ENCODE measurements at regions not wholly inside any gene's neighbourhood (a gene's known extent, or its start where the extent isn't known, plus 50 kb on each side); places are given as distances from the start of the nearest gene placed in this dataset.

GRCh38 chr9:16039988-16040761, 487.3 kb downstream of the CCDC171 start:
- Histone ChIP-seq H3K4me1 (replicated peaks) (peaks cover 22% of the 10 kb centered on the region), H3K4me3 (no peak overlapping the region), H3K27me3 (replicated peaks) (no peaks in the 10 kb centered on the region), H3K9me3 (replicated peaks) (no peaks in the 10 kb centered on the region), H3K36me3 (no peaks in the 10 kb centered on the region), H3K27ac (0 out of 2 replicates have a peak overlapping the region, but pooled peaks have one; percentile 18)
- peak; percentile 61 to 70 for DNase-seq (ENCODE audit: low read depth in 1 of 2, low spot score in 2 of 2)

- Histone ChIP-seq H3K27ac (no peak overlapping the region), H3K36me3 (no peaks in the 10 kb centered on the region), H3K9me3 (replicated peaks) (no peaks in the 10 kb centered on the region), H3K4me3 (no peak overlapping the region), H3K4me1 (replicated peaks) (peaks cover 22% of the 10 kb centered on the region), H3K27me3 (replicated peaks) (no peaks in the 10 kb centered on the region)
- no peak for DNase-seq (ENCODE audit: low read depth in 1 of 2, low spot score in 2 of 2)
Observed at GRCh38 chr9:16043756-16044578, 491.1 kb downstream of the CCDC171 start.

GRCh38 chr9:16044579-16044881, 491.7 kb downstream of the CCDC171 start:
- Histone ChIP-seq H3K27ac (no peak overlapping the region), H3K9me3 (replicated peaks) (no peaks in the 10 kb centered on the region), H3K36me3 (no peaks in the 10 kb centered on the region), H3K4me3 (no peak overlapping the region), H3K4me1 (replicated peaks) (peaks cover 17% of the 10 kb centered on the region), H3K27me3 (replicated peaks) (no peaks in the 10 kb centered on the region)
- no peak for DNase-seq (ENCODE audit: low read depth in 1 of 2, low spot score in 2 of 2)

GRCh38 chr9:16045651-16046280, 492.9 kb downstream of the CCDC171 start:
- no peak overlapping the region for H3K4me3 ChIP-seq
- no peak for DNase-seq (ENCODE audit: low read depth in 1 of 2, low spot score in 2 of 2)
- H3K9me3 ChIP-seq (replicated peaks) = no peaks in the 10 kb centered on the region
- no peaks in the 10 kb centered on the region for H3K36me3 ChIP-seq
- H3K4me1 ChIP-seq (replicated peaks) = peaks cover 4% of the 10 kb centered on the region
- H3K27me3 ChIP-seq (replicated peaks) = no peaks in the 10 kb centered on the region
- H3K27ac ChIP-seq = no peak overlapping the region

DNA sequence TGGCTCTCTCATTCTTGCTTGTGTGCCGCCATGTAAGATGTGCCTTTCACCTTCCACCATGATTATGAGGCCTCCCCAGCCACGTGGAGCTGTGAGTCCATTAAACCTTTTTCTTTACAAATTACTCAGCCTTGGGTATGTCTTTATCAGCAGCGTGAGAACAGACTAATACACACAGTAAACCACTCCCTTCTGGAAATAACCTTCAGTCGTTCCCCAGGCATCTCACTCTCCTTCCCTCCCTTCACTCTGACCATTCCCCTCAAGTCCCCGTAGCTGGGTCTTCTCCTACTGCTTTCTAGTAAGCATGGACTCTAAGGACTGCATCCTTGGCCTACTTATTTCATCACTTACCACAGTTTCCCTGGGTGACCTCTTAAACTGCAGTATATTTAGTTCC, 493.9 kb downstream of the CCDC171 start:
- no peaks in the 10 kb centered on the region for H3K27me3 ChIP-seq (replicated peaks)
- DNase-seq (ENCODE audit: low read depth in 1 of 2, low spot score in 2 of 2) = no peak
- no peaks in the 10 kb centered on the region for H3K36me3 ChIP-seq
- no peak overlapping the region for H3K4me3 ChIP-seq
- H3K27ac ChIP-seq = no peak overlapping the region
- H3K9me3 ChIP-seq (replicated peaks) = no peaks in the 10 kb centered on the region
- no peaks in the 10 kb centered on the region for H3K4me1 ChIP-seq (replicated peaks)

GRCh38 chr9:16048129-16048528, 495.3 kb downstream of the CCDC171 start:
- Histone ChIP-seq H3K36me3 (no peaks in the 10 kb centered on the region), H3K4me1 (replicated peaks) (no peaks in the 10 kb centered on the region), H3K27ac (no peak overlapping the region), H3K27me3 (replicated peaks) (no peaks in the 10 kb centered on the region), H3K9me3 (replicated peaks) (no peaks in the 10 kb centered on the region), H3K4me3 (no peak overlapping the region)
- DNase-seq (ENCODE audit: low read depth in 1 of 2, low spot score in 2 of 2) = no peak

- H3K36me3 ChIP-seq = no peaks in the 10 kb centered on the region
- H3K27ac ChIP-seq = no peak overlapping the region
- no peaks in the 10 kb centered on the region for H3K9me3 ChIP-seq (replicated peaks)
- no peaks in the 10 kb centered on the region for H3K27me3 ChIP-seq (replicated peaks)
- peaks cover 5% of the 10 kb centered on the region for H3K4me1 ChIP-seq (replicated peaks)
- DNase-seq (ENCODE audit: low read depth in 1 of 2, low spot score in 2 of 2) = no peak
- H3K4me3 ChIP-seq = no peak overlapping the region
Observed at GRCh38 chr9:16052146-16052545, 499.3 kb downstream of the CCDC171 start.

DNA sequence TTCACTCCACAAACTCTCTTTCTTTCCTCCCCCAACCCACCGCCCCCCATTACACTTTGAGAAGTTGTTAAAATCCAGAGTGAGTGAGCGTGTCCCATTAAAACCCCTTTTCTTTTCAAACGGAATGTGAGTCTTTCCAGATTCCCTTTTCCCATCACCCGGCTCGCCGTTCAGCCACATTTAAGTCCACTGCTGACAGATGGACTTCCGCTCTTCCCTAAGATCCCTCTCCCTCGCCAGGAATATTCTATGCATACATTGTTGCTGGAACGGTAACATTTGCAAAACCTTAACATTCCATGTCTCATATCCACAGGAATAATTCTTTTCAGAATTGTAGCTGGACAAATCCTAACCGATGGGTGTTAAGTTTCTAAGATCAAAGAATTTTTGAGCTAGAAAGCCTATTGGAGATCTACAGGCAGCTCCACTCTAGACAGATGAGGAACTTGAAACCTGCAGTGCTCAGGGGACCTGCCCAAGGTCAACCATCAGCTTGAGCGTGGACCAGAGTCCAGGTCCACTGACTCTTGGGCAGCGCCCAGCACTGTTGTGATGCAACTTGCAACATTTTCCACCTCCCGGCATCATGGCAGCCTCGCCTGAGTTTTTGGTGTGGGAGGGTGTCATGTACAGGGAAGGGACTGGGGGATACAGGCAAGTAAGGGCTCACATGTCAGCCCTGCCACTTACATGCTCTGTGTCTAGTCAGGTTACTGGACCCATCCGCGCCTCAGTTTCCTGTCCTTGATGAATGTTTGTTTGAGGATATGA, 500.1 kb downstream of the CCDC171 start:
- no peaks in the 10 kb centered on the region for H3K36me3 ChIP-seq
- H3K27me3 ChIP-seq (replicated peaks) = no peaks in the 10 kb centered on the region
- no peak overlapping the region for H3K27ac ChIP-seq
- DNase-seq (ENCODE audit: low read depth in 1 of 2, low spot score in 2 of 2) = no peak
- peaks cover 11% of the 10 kb centered on the region for H3K4me1 ChIP-seq (replicated peaks)
- no peak overlapping the region for H3K4me3 ChIP-seq
- no peaks in the 10 kb centered on the region for H3K9me3 ChIP-seq (replicated peaks)

DNA sequence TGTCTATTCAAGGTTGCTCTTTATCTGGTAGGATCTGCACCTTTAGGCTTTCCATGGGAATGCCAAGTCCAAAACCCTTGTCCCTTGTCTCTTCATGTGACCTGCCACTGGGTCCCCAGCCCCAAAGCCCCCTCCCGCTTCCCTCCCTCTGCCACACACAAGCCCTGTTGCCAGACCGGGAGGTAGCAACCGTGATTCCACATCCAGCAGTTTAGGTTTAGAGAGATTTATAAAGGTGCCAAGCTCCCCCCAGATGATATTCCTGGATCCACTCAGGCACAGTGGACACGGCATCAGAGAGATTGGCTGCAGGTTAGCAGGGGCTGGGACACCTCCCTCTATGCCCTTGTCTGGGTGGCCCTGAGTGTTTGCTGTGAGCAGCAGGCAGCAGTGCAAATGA, 504.7 kb downstream of the CCDC171 start:
- no peaks in the 10 kb centered on the region for H3K9me3 ChIP-seq (replicated peaks)
- no peak overlapping the region for H3K4me3 ChIP-seq
- H3K27ac ChIP-seq = peak overlapping the region; percentile 59
- no peaks in the 10 kb centered on the region for H3K27me3 ChIP-seq (replicated peaks)
- DNase-seq (ENCODE audit: low read depth in 1 of 2, low spot score in 2 of 2) = no peak
- H3K4me1 ChIP-seq (replicated peaks) = peaks cover 29% of the 10 kb centered on the region
- H3K36me3 ChIP-seq = no peaks in the 10 kb centered on the region

DNA sequence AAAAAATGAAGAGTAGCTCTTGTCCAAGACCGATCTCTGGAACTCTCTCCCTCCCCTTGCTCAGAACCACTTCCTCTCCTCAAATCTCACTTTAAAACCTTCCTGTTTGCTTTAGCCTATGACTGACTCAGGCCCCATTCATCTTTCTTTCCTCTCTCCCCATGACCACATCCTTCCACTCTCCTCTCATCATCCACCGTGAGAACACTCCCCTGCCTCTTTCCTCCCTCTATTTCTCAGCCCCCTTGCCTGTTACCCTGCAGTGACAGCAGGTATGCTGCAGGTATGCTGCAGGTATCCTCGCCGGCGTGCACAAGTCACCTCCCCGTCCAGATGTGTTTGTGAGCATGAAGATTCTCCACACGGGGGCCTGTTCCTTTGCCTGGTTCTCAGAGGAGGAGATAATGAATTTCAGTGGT, 505.3 kb downstream of the CCDC171 start:
- DNase-seq (ENCODE audit: low read depth in 1 of 2, low spot score in 2 of 2) = peak in 1 of 2 experiments; percentile 47
- peak overlapping the region; percentile 59 for H3K27ac ChIP-seq

DNA sequence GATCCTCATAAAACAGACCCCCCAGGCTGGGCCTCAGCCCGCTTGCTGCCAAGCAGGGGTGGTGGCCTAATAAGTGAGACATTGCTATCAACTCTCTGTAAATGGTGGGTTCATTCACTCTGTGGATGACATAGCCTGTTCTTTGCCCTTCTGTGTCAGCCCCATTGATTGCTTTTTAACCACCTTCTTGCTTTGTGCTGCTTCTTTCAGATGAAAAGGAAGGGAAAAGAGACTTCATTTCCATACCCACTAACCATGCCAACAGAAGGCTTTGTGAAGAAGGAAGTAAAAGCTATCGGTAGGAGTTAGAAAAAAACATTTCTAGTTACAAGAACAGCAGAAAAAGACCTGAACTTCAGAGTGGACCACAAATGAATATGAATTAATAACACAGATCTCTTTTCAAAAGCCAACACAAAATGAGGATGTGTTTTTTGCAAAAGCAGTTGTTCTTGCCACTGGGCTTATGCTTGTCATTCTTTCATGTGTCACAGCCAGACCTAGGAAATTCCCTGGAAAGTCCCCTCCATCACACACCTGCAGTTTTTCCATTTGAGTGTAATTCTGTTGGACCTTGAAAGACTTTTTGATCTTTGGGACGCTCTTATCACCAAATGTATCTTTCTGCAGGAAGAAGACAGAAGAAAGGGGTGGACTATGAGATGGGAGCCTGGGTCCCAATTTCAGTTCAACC, 507.7 kb downstream of the CCDC171 start:
- Histone ChIP-seq H3K27ac (no peak overlapping the region), H3K4me1 (replicated peaks) (peaks cover 39% of the 10 kb centered on the region), H3K36me3 (no peaks in the 10 kb centered on the region), H3K9me3 (replicated peaks) (no peaks in the 10 kb centered on the region), H3K27me3 (replicated peaks) (no peaks in the 10 kb centered on the region), H3K4me3 (no peak overlapping the region)
- no peak for DNase-seq (ENCODE audit: low read depth in 1 of 2, low spot score in 2 of 2)

More for the DNA sequence above, 505.3 kb downstream of the CCDC171 start:
- Histone ChIP-seq H3K27me3 (replicated peaks) (no peaks in the 10 kb centered on the region), H3K9me3 (replicated peaks) (no peaks in the 10 kb centered on the region), H3K36me3 (no peaks in the 10 kb centered on the region), H3K4me3 (no peak overlapping the region), H3K4me1 (replicated peaks) (peaks cover 35% of the 10 kb centered on the region)

- Histone ChIP-seq H3K27me3 (replicated peaks) (no peaks in the 10 kb centered on the region), H3K4me3 (no peak overlapping the region), H3K27ac (no peak overlapping the region), H3K36me3 (no peaks in the 10 kb centered on the region), H3K9me3 (replicated peaks) (no peaks in the 10 kb centered on the region), H3K4me1 (replicated peaks) (peaks cover 29% of the 10 kb centered on the region)
- peak; percentile 38 to 52 for DNase-seq (ENCODE audit: low read depth in 1 of 2, low spot score in 2 of 2)
Observed at GRCh38 chr9:16062542-16063240, 509.8 kb downstream of the CCDC171 start.

DNA sequence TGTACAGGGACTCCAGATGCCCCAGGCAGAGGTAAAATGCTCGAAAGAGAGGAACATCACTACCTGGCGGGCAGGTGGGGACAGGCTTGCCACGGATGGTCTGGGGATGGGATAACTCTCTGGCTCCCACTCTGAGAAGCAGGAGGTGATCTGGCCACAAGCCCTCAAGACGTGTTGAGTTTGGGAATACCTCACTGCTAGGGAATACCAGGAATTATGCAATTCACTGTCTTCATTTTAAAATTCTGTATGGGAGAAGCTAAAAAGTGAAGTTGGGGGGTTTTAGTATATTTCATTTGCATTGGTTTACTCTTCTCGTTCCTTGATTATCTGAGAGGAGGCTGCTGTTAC, 510.4 kb downstream of the CCDC171 start:
- H3K27ac ChIP-seq = no peak overlapping the region
- H3K4me1 ChIP-seq (replicated peaks) = peaks cover 25% of the 10 kb centered on the region
- no peak overlapping the region for H3K4me3 ChIP-seq
- H3K36me3 ChIP-seq = no peaks in the 10 kb centered on the region
- no peaks in the 10 kb centered on the region for H3K27me3 ChIP-seq (replicated peaks)
- H3K9me3 ChIP-seq (replicated peaks) = no peaks in the 10 kb centered on the region
- DNase-seq (ENCODE audit: low read depth in 1 of 2, low spot score in 2 of 2) = no peak

Data from SJSA1 (cell line).